ENCODE measurements at regions not wholly inside any gene's neighbourhood (a gene's known extent, or its start where the extent isn't known, plus 50 kb on each side); places are given as distances from the start of the nearest gene placed in this dataset.

DNA sequence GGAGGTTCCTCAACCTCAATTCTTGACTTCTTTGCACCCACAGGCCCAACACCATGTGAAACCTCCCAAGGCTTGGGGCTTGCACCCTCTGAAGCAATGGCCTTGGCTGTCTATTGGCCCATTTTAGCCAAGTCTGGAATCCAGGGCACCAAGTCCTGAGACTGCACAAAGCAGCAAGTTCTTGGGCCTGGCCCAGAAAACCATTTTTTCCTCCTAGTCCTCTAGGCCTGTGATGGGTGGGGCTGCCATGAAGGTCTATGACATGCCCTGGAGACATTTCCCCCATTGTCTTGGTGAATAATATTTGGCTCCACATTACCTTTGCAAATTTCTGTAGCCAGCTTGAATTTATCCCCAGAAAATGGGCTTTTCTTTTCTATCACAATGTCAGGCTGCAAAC, 849.6 kb upstream of the MANEA start:
- no peak overlapping the region for H2AFZ ChIP-seq (ENCODE audit: low read depth, low read length)
- H3K4me1 ChIP-seq (ENCODE audit: control insufficient read depth, extremely low read depth, insufficient read depth, low read length): no peaks in the 10 kb centered on the region
- no peaks in the 10 kb centered on the region for H3K9me3 ChIP-seq (replicated peaks; ENCODE audit: control insufficient read depth, insufficient read depth, low read length)
- H3K27me3 ChIP-seq (ENCODE audit: control insufficient read depth in 2 of 2, insufficient read depth in 2 of 2, low read length in 2 of 2): no peaks in the 10 kb centered on the region
- TF ChIP-seq FOS (IDR thresholded peaks at IDR 0.05; ENCODE audit: borderline replicate concordance, insufficient read depth, low read length): no peak
- TF ChIP-seq MYC (IDR thresholded peaks at IDR 0.05; ENCODE audit: low read depth, low read length): no peak
- TF ChIP-seq POLR2A (IDR thresholded peaks at IDR 0.05; ENCODE audit: low read depth, low read length): no peak
- TF ChIP-seq, protein P1, sequence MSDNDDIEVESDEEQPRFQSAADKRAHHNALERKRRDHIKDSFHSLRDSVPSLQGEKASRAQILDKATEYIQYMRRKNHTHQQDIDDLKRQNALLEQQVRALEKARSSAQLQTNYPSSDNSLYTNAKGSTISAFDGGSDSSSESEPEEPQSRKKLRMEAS (IDR thresholded peaks at IDR 0.05; ENCODE audit: insufficient read depth, insufficient read length): no peak
- TF ChIP-seq GATA2 (IDR thresholded peaks at IDR 0.05; ENCODE audit: insufficient read depth, insufficient read length, low read depth, low read length): no peak
- TF ChIP-seq JUN (IDR thresholded peaks at IDR 0.05; ENCODE audit: borderline replicate concordance, insufficient read depth, insufficient read length, low read depth): no peak
- TF ChIP-seq, protein P2, sequence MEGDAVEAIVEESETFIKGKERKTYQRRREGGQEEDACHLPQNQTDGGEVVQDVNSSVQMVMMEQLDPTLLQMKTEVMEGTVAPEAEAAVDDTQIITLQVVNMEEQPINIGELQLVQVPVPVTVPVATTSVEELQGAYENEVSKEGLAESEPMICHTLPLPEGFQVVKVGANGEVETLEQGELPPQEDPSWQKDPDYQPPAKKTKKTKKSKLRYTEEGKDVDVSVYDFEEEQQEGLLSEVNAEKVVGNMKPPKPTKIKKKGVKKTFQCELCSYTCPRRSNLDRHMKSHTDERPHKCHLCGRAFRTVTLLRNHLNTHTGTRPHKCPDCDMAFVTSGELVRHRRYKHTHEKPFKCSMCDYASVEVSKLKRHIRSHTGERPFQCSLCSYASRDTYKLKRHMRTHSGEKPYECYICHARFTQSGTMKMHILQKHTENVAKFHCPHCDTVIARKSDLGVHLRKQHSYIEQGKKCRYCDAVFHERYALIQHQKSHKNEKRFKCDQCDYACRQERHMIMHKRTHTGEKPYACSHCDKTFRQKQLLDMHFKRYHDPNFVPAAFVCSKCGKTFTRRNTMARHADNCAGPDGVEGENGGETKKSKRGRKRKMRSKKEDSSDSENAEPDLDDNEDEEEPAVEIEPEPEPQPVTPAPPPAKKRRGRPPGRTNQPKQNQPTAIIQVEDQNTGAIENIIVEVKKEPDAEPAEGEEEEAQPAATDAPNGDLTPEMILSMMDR (IDR thresholded peaks at IDR 0.05; ENCODE audit: extremely low read depth in 1 of 2, insufficient read depth in 1 of 2, low read depth in 1 of 2, low read length in 2 of 2): no peak
- no peak for TF ChIP-seq EZH2 (IDR thresholded peaks at IDR 0.05; ENCODE audit: borderline replicate concordance, low read depth, low read length, severe bottlenecking)
- no peak for TF ChIP-seq POLR2AphosphoS5 (IDR thresholded peaks at IDR 0.05; ENCODE audit: insufficient read depth, low read depth, low read length)
- no peak overlapping the region for H3K9ac ChIP-seq (replicated peaks; ENCODE audit: extremely low read depth, insufficient read depth, low read length)
- H4K20me1 ChIP-seq (replicated peaks; ENCODE audit: control insufficient read depth, extremely low read depth, insufficient read depth, low read length): no peaks in the 10 kb centered on the region
- BruUV-seq (replicated peaks): no TSS peak
- CTCF ChIA-PET: no interaction called here
- dilution Hi-C loops (cut with MboI; ENCODE audit: extremely low pct_ligation_motif_present, low sequenced_read_pairs) (no loop called here), intact Hi-C loops (cut with micrococcal nuclease) (no loop called here)
- DNase-seq (ENCODE audit: low read depth, low spot score): no peak
- no peaks in the 10 kb centered on the region for H3K36me3 ChIP-seq (ENCODE audit: control insufficient read depth in 2 of 2, extremely low read depth in 1 of 2, insufficient read depth in 2 of 2, low read length in 2 of 2)
- FAIRE-seq: no peak
- H3K9me1 ChIP-seq (replicated peaks; ENCODE audit: control insufficient read depth, extremely low read depth, insufficient read depth, low read length): peaks cover 2% of the 10 kb centered on the region
- H3K79me2 ChIP-seq (ENCODE audit: control insufficient read depth, insufficient read depth, low read length): no peaks in the 10 kb centered on the region
- no peak overlapping the region for H3K4me2 ChIP-seq (ENCODE audit: insufficient read depth, low read length)
- H3K4me3 ChIP-seq (replicated peaks in 1 of 3; ENCODE audit: insufficient read depth in 1 of 3, low read depth in 1 of 3, low read length in 3 of 3): no peak overlapping the region
- POLR2A ChIA-PET: no interaction called here
- no peak overlapping the region for H3K27ac ChIP-seq (ENCODE audit: insufficient read depth, low read depth, low read length)
